ENCODE measurements at regions not wholly inside any gene's neighbourhood (a gene's known extent, or its start where the extent isn't known, plus 50 kb on each side); places are given as distances from the start of the nearest gene placed in this dataset.

DNA sequence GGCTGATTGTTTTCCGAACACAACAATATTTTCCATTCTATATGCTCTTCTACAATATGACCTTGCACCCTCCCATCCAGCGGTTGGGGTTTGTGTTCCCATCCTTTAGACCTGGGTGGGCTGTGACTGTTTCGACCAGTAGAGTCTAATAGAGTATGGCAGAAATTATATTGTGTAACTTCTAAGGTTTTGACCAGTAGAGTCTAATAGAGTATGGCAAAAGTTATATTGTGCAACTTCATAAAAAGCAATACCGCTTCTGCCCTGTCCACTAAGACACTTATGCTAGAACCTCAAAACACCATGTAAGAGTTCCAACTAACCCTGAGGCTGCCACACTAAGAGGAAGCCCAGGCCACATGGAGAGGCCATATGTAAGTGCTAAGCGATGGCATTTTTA is 719.7 kb upstream of the TBX3 start:
- TF ChIP-seq JUN (IDR thresholded peaks at IDR 0.05) (no peak), SMC3 (IDR thresholded peaks at IDR 0.05) (no peak)

All from A549 (cell line).